Gastroesophageal sphincter (tissue), 3 donors: ENCODE measurements at regions not wholly inside any gene's neighbourhood (a gene's known extent, or its start where the extent isn't known, plus 50 kb on each side); places are given as distances from the start of the nearest gene placed in this dataset.

ENCODE experiments used
- CTCF ChIP-seq, 4 experiments: fragments of 200-600 bp in 2 of 4; fragments of 450-650 bp in 2 of 4; sonication (generic) in 1 of 4; IDR thresholded peaks; one replicate each; pipeline ENCODE4 v1.5.1; 2017 to 2019; ENCODE audit warnings: antibody characterized with exemption in 4 of 4, mild to moderate bottlenecking in 2 of 4, moderate library complexity in 2 of 4
- EP300 ChIP-seq: sonication (generic); formaldehyde crosslinking; IDR thresholded peaks from one replicate; pipeline ENCODE4 v1.6.1; 2017; ENCODE audit warnings: antibody characterized with exemption, mild to moderate bottlenecking
- POLR2AphosphoS5 ChIP-seq: sonication (generic); formaldehyde crosslinking; IDR thresholded peaks from one replicate; pipeline ENCODE4 v1.6.1; 2017; ENCODE audit warnings: antibody characterized with exemption

GRCh38 chr1:80656014-80656636 lies 1144.6 kb upstream of the ADGRL2 start:
- TF ChIP-seq EP300: no peak
- no peak for TF ChIP-seq POLR2AphosphoS5
- no peak for TF ChIP-seq CTCF (IDR thresholded peaks at IDR 0.05)
